SK-N-SH treated with all-trans-retinoic acid at 6 μM for 48 hours (cell line): ENCODE measurements at regions not wholly inside any gene's neighbourhood (a gene's known extent, or its start where the extent isn't known, plus 50 kb on each side); places are given as distances from the start of the nearest gene placed in this dataset.

ENCODE experiments used
- ARNTL ChIP-seq: fragments of 450-650 bp; formaldehyde crosslinking; IDR thresholded peaks from 2 replicates; pipeline ENCODE4 v1.5.0; 2020; ENCODE audit warnings: low read depth, mild to moderate bottlenecking, moderate library complexity, borderline replicate concordance
- CREB5 ChIP-seq: fragments of 250-450 bp; sonication (Bioruptor Pico); IDR thresholded peaks from 2 replicates; pipeline ENCODE4 v1.5.1; 2020; ENCODE audit warnings: low read depth, mild to moderate bottlenecking, moderate library complexity
- ESRRG ChIP-seq: fragments of 250-450 bp; sonication (Bioruptor Pico); IDR thresholded peaks from 2 replicates; pipeline ENCODE4 v1.6.1; 2021; ENCODE audit warnings: mild to moderate bottlenecking
- GLIS3 ChIP-seq: fragments of 250-450 bp; sonication (Bioruptor Pico); IDR thresholded peaks from 2 replicates; pipeline ENCODE4 v1.5.0; 2020; ENCODE audit warnings: mild to moderate bottlenecking, moderate library complexity
- ISL1 ChIP-seq: fragments of 250-450 bp; sonication (Bioruptor Pico); IDR thresholded peaks from 2 replicates; pipeline ENCODE4 v2.1.2; 2022; ENCODE audit warnings: mild to moderate bottlenecking, moderate library complexity
- PATZ1 ChIP-seq: fragments of 250-450 bp; sonication (Bioruptor Pico); IDR thresholded peaks from 2 replicates; pipeline ENCODE4 v1.8.0; 2020; ENCODE audit warnings: mild to moderate bottlenecking, moderate library complexity, borderline replicate concordance
- PPARA ChIP-seq: fragments of 250-450 bp; sonication (Bioruptor Pico); IDR thresholded peaks from 2 replicates; pipeline ENCODE4 v1.5.0; 2020; ENCODE audit warnings: mild to moderate bottlenecking, borderline replicate concordance
- RARB ChIP-seq: fragments of 250-450 bp; sonication (Bioruptor Pico); IDR thresholded peaks from 2 replicates; pipeline ENCODE4 v1.8.0; 2021; ENCODE audit warnings: mild to moderate bottlenecking, moderate library complexity
- ZC3H10 ChIP-seq: fragments of 250-450 bp; sonication (Bioruptor Pico); IDR thresholded peaks from 2 replicates; pipeline ENCODE4 v1.5.1; 2021; ENCODE audit warnings: mild to moderate bottlenecking, moderate library complexity
- ZFP3 ChIP-seq: fragments of 250-450 bp; sonication (Bioruptor Pico); IDR thresholded peaks from 2 replicates; pipeline ENCODE4 v1.5.0; 2020; ENCODE audit warnings: mild to moderate bottlenecking, moderate library complexity
- ZFP30 ChIP-seq: fragments of 450-650 bp; formaldehyde crosslinking; IDR thresholded peaks from 2 replicates; pipeline ENCODE4 v1.5.0; 2022; ENCODE audit warnings: mild to moderate bottlenecking, moderate library complexity
- ZNF565 ChIP-seq: fragments of 450-650 bp; formaldehyde crosslinking; conservative IDR thresholded peaks from 2 replicates; pipeline ENCODE4 v1.5.0; 2020; ENCODE audit warnings: low read depth, mild to moderate bottlenecking, moderate library complexity
- ZNF8 ChIP-seq: fragments of 450-650 bp; formaldehyde crosslinking; IDR thresholded peaks from 2 replicates; pipeline ENCODE4 v1.5.0; 2020; ENCODE audit warnings: mild to moderate bottlenecking, moderate library complexity
- TF ChIP-seq, protein P1 (sequence below): fragments of 250-450 bp; sonication (Bioruptor Pico); IDR thresholded peaks from 2 replicates; pipeline ENCODE4 v1.8.0; 2021; ENCODE audit warnings: low read depth, mild to moderate bottlenecking, moderate library complexity, borderline replicate concordance

GRCh38 chr10:94112321-94112720 is 118.6 kb downstream of the PLCE1 start:
- TF ChIP-seq CREB5 (CRISPR knock-in tag) (no peak), GLIS3 (CRISPR knock-in tag) (no peak), PATZ1 (no peak), ISL1 (no peak), ZNF8 (no peak), ZFP30 (CRISPR knock-in tag) (no peak), ZNF565 (CRISPR knock-in tag) (no peak), RARB (CRISPR knock-in tag) (no peak), PPARA (CRISPR knock-in tag) (no peak), ZFP3 (CRISPR knock-in tag) (no peak), ESRRG (CRISPR knock-in tag) (no peak), ZC3H10 (no peak), ARNTL (CRISPR knock-in tag) (no peak)
- TF ChIP-seq, protein P1, sequence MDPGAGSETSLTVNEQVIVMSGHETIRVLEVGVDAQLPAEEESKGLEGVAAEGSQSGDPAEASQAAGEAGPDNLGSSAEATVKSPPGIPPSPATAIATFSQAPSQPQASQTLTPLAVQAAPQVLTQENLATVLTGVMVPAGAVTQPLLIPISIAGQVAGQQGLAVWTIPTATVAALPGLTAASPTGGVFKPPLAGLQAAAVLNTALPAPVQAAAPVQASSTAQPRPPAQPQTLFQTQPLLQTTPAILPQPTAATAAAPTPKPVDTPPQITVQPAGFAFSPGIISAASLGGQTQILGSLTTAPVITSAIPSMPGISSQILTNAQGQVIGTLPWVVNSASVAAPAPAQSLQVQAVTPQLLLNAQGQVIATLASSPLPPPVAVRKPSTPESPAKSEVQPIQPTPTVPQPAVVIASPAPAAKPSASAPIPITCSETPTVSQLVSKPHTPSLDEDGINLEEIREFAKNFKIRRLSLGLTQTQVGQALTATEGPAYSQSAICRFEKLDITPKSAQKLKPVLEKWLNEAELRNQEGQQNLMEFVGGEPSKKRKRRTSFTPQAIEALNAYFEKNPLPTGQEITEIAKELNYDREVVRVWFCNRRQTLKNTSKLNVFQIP (CRISPR knock-in tag) = no peak
